ENCODE measurements at regions not wholly inside any gene's neighbourhood (a gene's known extent, or its start where the extent isn't known, plus 50 kb on each side); places are given as distances from the start of the nearest gene placed in this dataset.

DNA sequence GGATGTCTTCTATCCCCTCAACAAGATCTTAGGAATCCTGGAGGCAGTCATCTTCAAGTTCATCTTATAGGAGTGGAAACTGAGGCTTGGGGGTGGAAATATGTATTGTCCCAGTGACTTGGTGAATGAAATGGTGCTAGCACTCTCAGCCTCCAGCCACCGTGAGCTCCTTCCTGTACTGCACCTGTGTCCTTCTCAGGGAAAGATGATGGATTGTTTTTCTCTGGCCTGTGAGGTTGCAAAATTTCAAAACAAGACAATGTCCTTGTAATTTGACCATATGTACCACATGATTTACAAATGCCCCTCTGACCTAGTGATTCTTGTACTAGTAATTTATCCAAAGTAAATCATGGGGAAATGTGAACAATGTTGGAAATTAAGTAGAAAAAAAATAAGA lies 71.0 kb upstream of the CHCHD3 start:
- TF ChIP-seq, protein P1, sequence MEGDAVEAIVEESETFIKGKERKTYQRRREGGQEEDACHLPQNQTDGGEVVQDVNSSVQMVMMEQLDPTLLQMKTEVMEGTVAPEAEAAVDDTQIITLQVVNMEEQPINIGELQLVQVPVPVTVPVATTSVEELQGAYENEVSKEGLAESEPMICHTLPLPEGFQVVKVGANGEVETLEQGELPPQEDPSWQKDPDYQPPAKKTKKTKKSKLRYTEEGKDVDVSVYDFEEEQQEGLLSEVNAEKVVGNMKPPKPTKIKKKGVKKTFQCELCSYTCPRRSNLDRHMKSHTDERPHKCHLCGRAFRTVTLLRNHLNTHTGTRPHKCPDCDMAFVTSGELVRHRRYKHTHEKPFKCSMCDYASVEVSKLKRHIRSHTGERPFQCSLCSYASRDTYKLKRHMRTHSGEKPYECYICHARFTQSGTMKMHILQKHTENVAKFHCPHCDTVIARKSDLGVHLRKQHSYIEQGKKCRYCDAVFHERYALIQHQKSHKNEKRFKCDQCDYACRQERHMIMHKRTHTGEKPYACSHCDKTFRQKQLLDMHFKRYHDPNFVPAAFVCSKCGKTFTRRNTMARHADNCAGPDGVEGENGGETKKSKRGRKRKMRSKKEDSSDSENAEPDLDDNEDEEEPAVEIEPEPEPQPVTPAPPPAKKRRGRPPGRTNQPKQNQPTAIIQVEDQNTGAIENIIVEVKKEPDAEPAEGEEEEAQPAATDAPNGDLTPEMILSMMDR (IDR thresholded peaks at IDR 0.05; ENCODE audit: low read depth, low read length, missing input control), result no peak
- no peak for TF ChIP-seq YY1 (IDR thresholded peaks at IDR 0.05)

All from liver (tissue), 2 donors.